IPS-NIHi7 (cell line): ENCODE measurements at regions not wholly inside any gene's neighbourhood (a gene's known extent, or its start where the extent isn't known, plus 50 kb on each side); places are given as distances from the start of the nearest gene placed in this dataset.

Experiments used
- DNase-seq: peaks from one replicate; pipeline ENCODE4 v3.0.0; 2012; ENCODE audit warnings: mixed read lengths; ENCODE audit errors: extremely low spot score

GRCh38 chr6:40973304-40973703 is 65.7 kb downstream of the UNC5CL start:
- DNase-seq, result no peak

DNA sequence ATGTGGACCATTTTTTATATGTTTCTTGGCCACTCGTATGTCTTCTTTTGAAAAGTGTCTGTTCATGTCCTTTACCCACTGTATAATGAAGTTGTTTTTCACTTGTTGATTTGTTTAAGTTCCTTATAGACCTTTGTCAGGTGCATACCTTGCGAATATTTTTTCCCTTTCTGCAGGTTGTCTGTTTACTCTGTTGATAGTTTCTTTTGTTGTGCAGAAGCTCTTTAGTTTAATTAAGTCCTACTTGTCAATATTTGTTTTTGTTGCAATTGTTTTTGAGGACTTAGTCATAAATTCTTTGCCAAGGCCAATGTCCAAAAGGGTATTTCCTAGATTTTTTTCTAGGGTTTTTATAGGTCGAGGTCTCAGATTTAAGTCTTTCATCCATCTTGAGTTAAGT is 66.2 kb downstream of the UNC5CL start:
- DNase-seq, result no peak

- no peak for DNase-seq
Observed at GRCh38 chr6:40972190-40972589, 66.8 kb downstream of the UNC5CL start.

GRCh38 chr6:40968620-40969164 is 70.3 kb downstream of the UNC5CL start:
- DNase-seq, result no peak

- no peak for DNase-seq
Observed at GRCh38 chr6:40966860-40967259, 72.2 kb downstream of the UNC5CL start.

- no peak for DNase-seq
Observed at GRCh38 chr6:40965046-40965445, 74.0 kb downstream of the UNC5CL start.

DNA sequence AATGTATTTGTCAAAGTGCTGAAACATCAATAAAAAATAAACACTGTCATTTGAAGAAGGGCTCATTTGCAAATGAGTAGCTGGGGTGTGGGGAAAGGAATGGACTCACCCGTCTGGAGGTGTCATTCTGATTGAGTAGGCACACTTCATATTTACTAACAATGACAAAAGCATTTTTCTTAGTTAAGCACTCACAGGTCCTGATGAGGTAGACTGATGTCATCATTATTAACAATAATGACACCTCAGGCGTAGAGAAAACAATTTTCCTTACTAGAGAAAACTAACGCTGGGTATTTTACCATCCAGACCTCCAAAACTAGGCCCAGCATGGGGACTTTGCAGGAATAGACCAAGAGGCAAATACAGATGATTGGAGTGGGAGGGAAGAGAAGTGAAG is 76.0 kb downstream of the UNC5CL start:
- DNase-seq, result no peak

- DNase-seq, result peak; percentile 46
Observed at GRCh38 chr6:40962241-40962640, 76.8 kb downstream of the UNC5CL start.

- DNase-seq, result no peak
Observed at GRCh38 chr6:40961831-40962230, 77.2 kb downstream of the UNC5CL start.

DNA sequence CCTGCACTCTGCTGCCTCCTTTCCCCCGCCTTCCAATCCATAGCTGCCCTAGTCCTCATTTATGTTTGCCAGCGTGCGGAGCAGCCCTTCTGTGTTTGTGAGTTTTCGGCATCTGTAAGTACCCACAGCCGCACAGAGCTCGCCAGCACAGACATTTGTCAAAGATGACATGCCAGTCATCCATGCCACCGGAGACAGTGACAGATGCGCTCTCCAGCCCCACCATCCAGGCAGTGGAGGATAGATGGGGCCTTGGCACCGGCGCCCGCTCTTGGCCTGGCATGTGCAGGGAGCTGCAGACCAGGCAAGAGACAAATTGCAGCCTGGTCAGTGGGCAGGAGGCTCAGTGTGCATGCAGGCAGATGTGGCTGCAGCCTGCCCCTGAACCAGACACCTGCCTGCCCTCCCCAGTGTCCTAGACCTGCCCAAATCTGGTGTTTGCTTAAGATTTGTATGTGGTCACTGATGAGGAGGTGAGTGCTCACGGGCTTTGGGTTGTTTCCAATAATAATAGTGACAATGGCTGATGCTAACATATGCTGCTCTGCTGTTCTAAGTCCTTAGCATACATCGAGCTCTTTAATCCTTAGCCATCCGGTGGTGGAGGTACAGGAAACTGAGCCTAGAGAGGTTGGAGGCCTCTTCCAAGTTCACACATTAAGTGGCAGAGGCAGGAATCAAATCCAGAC is 78.1 kb downstream of the UNC5CL start:
- DNase-seq, result no peak

- no peak for DNase-seq
Observed at GRCh38 chr6:40959781-40960327, 79.2 kb downstream of the UNC5CL start.

- DNase-seq, result no peak
Observed at GRCh38 chr6:40958738-40959137, 80.3 kb downstream of the UNC5CL start.

DNA sequence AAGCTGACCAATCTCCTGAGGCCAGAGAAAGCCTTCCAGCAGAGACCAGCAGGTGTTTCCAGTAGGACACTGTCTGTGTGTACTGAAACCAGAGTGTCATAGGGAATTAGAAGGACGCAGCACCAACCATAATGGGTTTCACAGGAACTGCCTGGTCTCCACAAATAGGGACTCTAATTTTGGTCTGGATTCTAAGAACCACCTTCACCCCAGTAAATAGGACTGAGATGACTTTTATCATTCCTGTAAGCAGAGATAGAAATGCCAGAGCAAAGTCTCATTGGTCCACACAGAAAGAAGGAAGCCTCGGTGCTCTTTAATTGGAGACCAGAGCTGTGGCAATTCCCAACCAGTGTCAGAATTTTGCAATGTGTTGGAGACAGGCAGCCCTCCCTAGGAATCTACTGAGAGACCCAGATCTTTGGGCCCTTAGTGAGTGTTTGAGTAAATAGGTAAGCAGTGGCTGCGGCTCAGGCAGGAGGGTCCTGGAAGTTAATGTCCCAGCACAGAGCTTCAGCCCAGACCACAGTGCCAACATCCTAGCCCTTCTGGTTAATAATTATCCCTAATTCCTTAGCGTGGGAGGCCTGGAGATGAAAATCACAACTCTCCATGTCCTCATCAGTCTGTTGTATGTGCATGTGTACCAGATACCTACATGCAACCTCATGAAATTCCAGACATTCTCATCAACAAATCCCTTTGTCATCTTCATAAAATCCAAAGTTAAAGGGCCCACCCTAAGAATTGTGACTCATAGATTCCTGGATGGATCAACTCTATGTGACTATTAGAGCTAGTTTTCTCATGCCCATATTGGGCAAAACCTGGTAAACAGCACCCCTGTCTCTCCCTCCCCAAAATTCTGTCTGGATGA is 81.2 kb downstream of the UNC5CL start:
- no peak for DNase-seq

DNA sequence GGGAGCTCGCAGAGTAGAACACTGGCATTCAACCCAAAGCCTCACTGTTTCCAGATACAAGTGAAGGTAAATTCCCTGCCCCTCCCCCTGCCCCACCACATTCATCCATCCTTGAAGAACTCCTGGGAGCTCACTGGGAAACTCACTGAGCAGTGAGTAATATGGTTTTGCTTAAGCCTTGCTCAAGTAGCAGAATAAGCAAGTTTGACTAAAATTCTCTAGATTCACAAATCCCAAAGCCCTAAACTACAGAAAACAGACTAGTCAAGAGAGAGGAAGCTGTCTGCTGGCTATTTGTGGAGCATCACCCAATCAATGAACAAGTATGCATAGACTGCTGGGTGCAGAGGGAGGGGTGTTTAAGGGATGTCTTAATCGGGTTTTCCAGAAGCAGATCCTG is 82.1 kb downstream of the UNC5CL start:
- DNase-seq, result no peak

DNA sequence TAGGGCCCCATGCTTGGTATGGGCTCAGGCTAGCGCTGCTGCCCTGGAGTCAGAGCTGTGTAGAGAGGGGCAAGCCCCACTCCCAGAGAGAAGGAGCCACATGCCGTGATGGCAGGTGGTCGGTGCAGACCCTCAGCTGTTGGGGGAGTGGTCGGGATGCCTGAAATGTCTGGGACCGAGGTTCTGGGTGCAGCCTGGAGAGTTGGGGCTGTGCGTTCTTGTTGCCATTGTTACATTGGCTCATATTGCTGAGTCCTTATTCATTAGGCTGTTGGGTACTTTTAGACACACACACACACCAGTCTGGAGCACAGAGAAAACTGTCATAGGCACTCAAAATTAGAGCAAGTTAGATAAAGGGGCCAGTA is 83.9 kb downstream of the UNC5CL start:
- no peak for DNase-seq

- DNase-seq, result no peak
Observed at GRCh38 chr6:40954446-40955177, 84.4 kb downstream of the UNC5CL start.

DNA sequence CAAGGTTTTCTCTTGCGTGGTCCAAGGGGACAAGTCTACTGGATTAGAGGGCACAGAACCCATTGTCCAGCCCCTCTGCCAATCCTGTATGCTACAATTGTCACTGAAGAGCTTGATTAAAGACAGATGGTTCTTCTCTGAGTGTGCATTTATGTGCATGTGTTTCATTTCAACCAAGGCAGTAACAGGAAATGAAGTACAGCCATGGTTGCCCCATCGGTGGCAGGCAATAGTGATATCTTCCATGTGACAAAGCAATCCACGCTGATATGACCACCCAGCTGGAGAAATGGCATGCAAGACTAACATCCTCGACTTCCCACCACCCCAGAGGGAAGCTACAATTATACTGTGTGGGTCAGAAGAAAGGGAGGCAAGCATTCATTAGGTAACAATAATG is 85.5 kb downstream of the UNC5CL start:
- no peak for DNase-seq

- peak; percentile 53 for DNase-seq
Observed at GRCh38 chr6:40950986-40951698, 87.9 kb downstream of the UNC5CL start.

- no peak for DNase-seq
Observed at GRCh38 chr6:40948570-40948969, 90.5 kb downstream of the UNC5CL start.

GRCh38 chr6:40947876-40948526 is 91.0 kb downstream of the UNC5CL start:
- peak; percentile 33 for DNase-seq
